H1 (cell line): ENCODE measurements at regions not wholly inside any gene's neighbourhood (a gene's known extent, or its start where the extent isn't known, plus 50 kb on each side); places are given as distances from the start of the nearest gene placed in this dataset.

ENCODE experiments used
- CTCF ChIA-PET: fragments of 300-600 bp; sonication (Branson Sonifier 250); formaldehyde crosslinking; loops from one replicate; lab custom pipeline; 2021; ENCODE audit not compliant: partially characterized antibody; lab: Charles Lee
- POLR2A ChIA-PET: fragments of 300-600 bp; sonication (Branson Sonifier 250); formaldehyde crosslinking; loops from one replicate; lab custom pipeline; 2021; ENCODE audit warnings: inconsistent platforms; ENCODE audit not compliant: partially characterized antibody; lab: Charles Lee
- DNase-seq, 2 experiments: peaks; one replicate each; pipeline versions ENCODE4 v3.0.0 to v3.0.0-alpha.2; 2010 to 2022; ENCODE audit warnings: low spot score in 2 of 2, low read depth in 1 of 2, mixed read lengths in 1 of 2
- FAIRE-seq: peaks from 2 replicates; lab custom pipeline; 2011; peaks lifted over from hg19 to GRCh38; lab: Jason Lieb, UNC
- H2AFZ ChIP-seq: 2 replicates; pipeline ENCODE4 v1.8.1; 2012; ENCODE audit warnings: low read length, inconsistent platforms
- H2AK5ac ChIP-seq: 2 replicates; pipeline ENCODE4 v1.6.1; 2013; ENCODE audit warnings: low read depth, low read length
- H2BK120ac ChIP-seq: replicated peaks from 2 replicates; pipeline ENCODE3; 2013; ENCODE audit warnings: low read depth, low read length, inconsistent platforms
- H2BK12ac ChIP-seq: 2 replicates; pipeline ENCODE4 v1.6.1; 2013; ENCODE audit warnings: low read depth, low read length
- H2BK15ac ChIP-seq: 2 replicates; pipeline ENCODE4 v1.6.1; 2013; ENCODE audit warnings: low read length
- H2BK20ac ChIP-seq: 2 replicates; pipeline ENCODE4 v1.6.1; 2013; ENCODE audit warnings: low read length
- H2BK5ac ChIP-seq: 2 replicates; pipeline ENCODE4 v1.6.1; 2013; ENCODE audit warnings: low read depth, low read length
- H3K14ac ChIP-seq: 2 replicates; pipeline ENCODE4 v1.6.1; 2013; ENCODE audit warnings: inconsistent platforms; ENCODE audit not compliant: insufficient read length
- H3K18ac ChIP-seq: 2 replicates; pipeline ENCODE4 v1.6.1; 2013; ENCODE audit warnings: low read length; ENCODE audit errors: extremely low read depth
- H3K23ac ChIP-seq: 2 replicates; pipeline ENCODE4 v1.6.1; 2013; ENCODE audit warnings: inconsistent platforms; ENCODE audit not compliant: insufficient read length
- H3K23me2 ChIP-seq: 2 replicates; pipeline ENCODE4 v1.6.1; 2013; ENCODE audit warnings: low read depth, low read length
- H3K27ac ChIP-seq: 2 replicates; pipeline ENCODE4 v1.6.1; 2011; ENCODE audit warnings: low read depth, low read length, inconsistent platforms
- H3K27me3 ChIP-seq, 4 experiments: replicated peaks in 1 of 4; 1 replicate in 1 of 4; 2 replicates in 3 of 4; pipeline versions ENCODE4 v1.6.1 to v1.8.1; 2011 to 2013; ENCODE audit warnings: low read length in 3 of 4, mild to moderate bottlenecking in 3 of 4, inconsistent platforms in 2 of 4, mixed read lengths in 2 of 4, moderate library complexity in 1 of 4; ENCODE audit not compliant: control insufficient read depth in 3 of 4, insufficient read depth in 3 of 4; ENCODE audit errors: extremely low read depth in 1 of 4
- H3K36me3 ChIP-seq, 4 experiments: 2 replicates each; pipeline versions ENCODE4 v1.6.1 to v1.8.1; 2011 to 2013; ENCODE audit warnings: mild to moderate bottlenecking in 4 of 4, low read length in 3 of 4, moderate library complexity in 2 of 4, control low read depth in 1 of 4, inconsistent platforms in 1 of 4; ENCODE audit not compliant: insufficient read depth in 4 of 4, control insufficient read depth in 2 of 4
- H3K4ac ChIP-seq: replicated peaks from 2 replicates; pipeline ENCODE3; 2013; ENCODE audit warnings: low read length, low read depth, mixed read lengths, inconsistent platforms; ENCODE audit not compliant: insufficient read length
- H3K4me1 ChIP-seq, 4 experiments: replicated peaks in 1 of 4; 1 replicate in 1 of 4; 2 replicates in 3 of 4; pipeline versions ENCODE4 v1.6.1 to v1.8.1; 2011 to 2013; ENCODE audit warnings: low read length in 3 of 4, inconsistent platforms in 2 of 4, mixed read lengths in 1 of 4; ENCODE audit not compliant: insufficient read depth in 4 of 4, control insufficient read depth in 3 of 4
- H3K4me2 ChIP-seq, 2 experiments: 2 replicates each; pipeline versions ENCODE4 v1.6.1 to v1.8.1; 2011 to 2013; ENCODE audit warnings: low read depth in 2 of 2, low read length in 2 of 2, control low read depth in 1 of 2, inconsistent platforms in 1 of 2, mild to moderate bottlenecking in 1 of 2; ENCODE audit not compliant: insufficient read depth in 1 of 2
- H3K4me3 ChIP-seq, 4 experiments: fragments of 200-600, 300-600 bp in 1 of 4; sonication (generic), shearing (Covaris generic), sonication (Bioruptor Twin) in 1 of 4; 2 replicates each; pipeline versions ENCODE4 v1.5.1 to v1.8.1; 2011 to 2016; ENCODE audit warnings: low read length in 4 of 4, low read depth in 3 of 4, control low read depth in 2 of 4, inconsistent platforms in 2 of 4, mild to moderate bottlenecking in 2 of 4, mixed read lengths in 1 of 4, moderate library complexity in 1 of 4; ENCODE audit not compliant: insufficient read depth in 2 of 4; ENCODE audit errors: extremely low read depth in 1 of 4
- H3K56ac ChIP-seq: replicated peaks from 2 replicates; pipeline ENCODE3; 2013; ENCODE audit warnings: low read depth, mild to moderate bottlenecking, mixed read lengths, low read length, inconsistent platforms; ENCODE audit not compliant: insufficient read length
- H3K79me1 ChIP-seq: 2 replicates; pipeline ENCODE4 v1.6.1; 2013; ENCODE audit warnings: low read depth, low read length, control low read depth
- H3K79me2 ChIP-seq, 2 experiments: 2 replicates each; pipeline versions ENCODE4 v1.6.1 to v1.8.1; 2012 to 2013; ENCODE audit warnings: low read length in 2 of 2, mild to moderate bottlenecking in 2 of 2, inconsistent platforms in 1 of 2; ENCODE audit not compliant: insufficient read depth in 2 of 2, control insufficient read depth in 1 of 2
- H3K9ac ChIP-seq, 4 experiments: replicated peaks in 1 of 4; 1 replicate in 1 of 4; 2 replicates in 3 of 4; pipeline versions ENCODE4 v1.6.1 to v1.8.1; 2011 to 2013; ENCODE audit warnings: low read depth in 3 of 4, low read length in 3 of 4, control low read depth in 2 of 4, mild to moderate bottlenecking in 2 of 4, moderate library complexity in 2 of 4, inconsistent platforms in 1 of 4; ENCODE audit errors: extremely low read depth in 1 of 4
- H3K9me3 ChIP-seq, 2 experiments: 2 replicates each; pipeline versions ENCODE4 v1.6.1 to v1.8.1; 2012 to 2013; ENCODE audit warnings: mild to moderate bottlenecking in 2 of 2, moderate library complexity in 2 of 2, control low read depth in 1 of 2, inconsistent platforms in 1 of 2, low read depth in 1 of 2, low read length in 1 of 2, mixed read lengths in 1 of 2; ENCODE audit not compliant: insufficient read depth in 2 of 2
- H4K20me1 ChIP-seq, 2 experiments: replicated peaks in 1 of 2; 2 replicates each; pipeline versions ENCODE3 to v1.8.1; 2011 to 2013; ENCODE audit warnings: inconsistent platforms in 2 of 2, low read length in 2 of 2, mild to moderate bottlenecking in 1 of 2; ENCODE audit not compliant: insufficient read depth in 2 of 2, control insufficient read depth in 1 of 2
- H4K5ac ChIP-seq: 2 replicates; pipeline ENCODE4 v1.6.1; 2013; ENCODE audit warnings: low read length, low read depth, mixed read lengths, inconsistent platforms; ENCODE audit not compliant: insufficient read length
- H4K8ac ChIP-seq: 2 replicates; pipeline ENCODE4 v1.8.0; 2013; ENCODE audit warnings: mild to moderate bottlenecking, moderate library complexity, low read length, inconsistent platforms; ENCODE audit not compliant: insufficient read depth; ENCODE audit errors: extremely low read depth
- H4K91ac ChIP-seq: replicated peaks from 2 replicates; pipeline ENCODE3; 2013; ENCODE audit warnings: low read length, mixed read lengths, inconsistent platforms; ENCODE audit not compliant: insufficient read length
- KDM1A ChIP-seq: fragments of 200-600, 300-600 bp; sonication (generic); IDR thresholded peaks from 2 replicates; pipeline ENCODE4 v1.7.1; 2016; ENCODE audit warnings: mild to moderate bottlenecking, low read length, borderline replicate concordance
- NANOG ChIP-seq: IDR thresholded peaks from 2 replicates; pipeline ENCODE4 v1.6.1; 2011; ENCODE audit warnings: low read length, low read depth, mild to moderate bottlenecking, inconsistent platforms; ENCODE audit not compliant: insufficient read depth, poor library complexity, severe bottlenecking
- SUZ12 ChIP-seq: fragments of 200-600 bp; sonication (generic); IDR thresholded peaks from 2 replicates; pipeline ENCODE4 v1.6.1; 2012; ENCODE audit warnings: mild to moderate bottlenecking, inconsistent platforms, low read length, moderate library complexity, mixed read lengths
- WGBS, 2 experiments: shearing (Covaris generic) in 1 of 2; methylation state at CpG; one replicate each; pipeline versions ENCODE4 v1.1.6 to v1.1.7; 2013 to 2015; ENCODE audit warnings: low lambda C conversion rate in 2 of 2, mixed read lengths in 2 of 2, inconsistent platforms in 1 of 2, low coverage in 1 of 2, missing lambda C conversion rate in 1 of 2; ENCODE audit not compliant: insufficient replicate concordance in 2 of 2, insufficient coverage in 1 of 2, insufficient read length in 1 of 2; ENCODE audit errors: extremely low coverage in 1 of 2, missing lambda C conversion rate in 1 of 2; 5-methylcytosine and 5-hydroxymethylcytosine counted together

GRCh38 chr12:65615118-65615517, 209.2 kb upstream of the HMGA2 start:
- Histone ChIP-seq H2AK5ac (no peak overlapping the region), H3K23ac (no peak overlapping the region), H4K20me1 (no peaks in the 10 kb centered on the region), H3K4me1 (no peaks in the 10 kb centered on the region), H3K79me1 (no peaks in the 10 kb centered on the region), H3K23me2 (no peaks in the 10 kb centered on the region), H4K5ac (no peak overlapping the region), H2BK20ac (no peak overlapping the region), H2BK120ac (no peak overlapping the region), H3K9me3 (no peaks in the 10 kb centered on the region), H3K4me3 (no peak overlapping the region), H4K91ac (no peak overlapping the region), H3K27ac (no peak overlapping the region), H2AFZ (no peak overlapping the region), H3K18ac (no peak overlapping the region), H3K14ac (no peak overlapping the region), H3K79me2 (no peaks in the 10 kb centered on the region), H3K56ac (no peak overlapping the region), H2BK12ac (no peak overlapping the region), H3K4ac (no peak overlapping the region), H3K9ac (no peak overlapping the region), H3K36me3 (no peaks in the 10 kb centered on the region), H2BK15ac (no peak overlapping the region), H3K4me2 (no peak overlapping the region), H4K8ac (no peak overlapping the region), H3K27me3 (no peaks in the 10 kb centered on the region), H2BK5ac (no peak overlapping the region)
- WGBS, 2 experiments, result 81% methylated on average over 2 of the region's 2 CpGs; no CpG with 5 or more reads in 1 of the 2 experiments
- TF ChIP-seq SUZ12 (no peak), KDM1A (no peak), NANOG (no peak)
- DNase-seq (no peak), FAIRE-seq (no peak)
- CTCF ChIA-PET, result no interaction called here
- POLR2A ChIA-PET, result no interaction called here
